ENCODE measurements at regions not wholly inside any gene's neighbourhood (a gene's known extent, or its start where the extent isn't known, plus 50 kb on each side); places are given as distances from the start of the nearest gene placed in this dataset.

- DNase-seq (ENCODE audit: low read depth, low spot score), result no peak
Measured at GRCh38 chrX:134747006-134747405, 50.0 kb downstream of the PABIR2 start.

- DNase-seq (ENCODE audit: low read depth, low spot score), result no peak
Measured at GRCh38 chrX:134746410-134746785, 50.6 kb downstream of the PABIR2 start.

- no peak for DNase-seq (ENCODE audit: low read depth, low spot score)
Measured at GRCh38 chrX:134745636-134746409, 51.2 kb downstream of the PABIR2 start.

- DNase-seq (ENCODE audit: low read depth, low spot score), result no peak
Measured at GRCh38 chrX:134743091-134743490, 53.9 kb downstream of the PABIR2 start.

- DNase-seq (ENCODE audit: low read depth, low spot score), result no peak
Measured at GRCh38 chrX:134742573-134742972, 54.4 kb downstream of the PABIR2 start.

- no peak for DNase-seq (ENCODE audit: low read depth, low spot score)
Measured at GRCh38 chrX:134741746-134742145, 55.3 kb downstream of the PABIR2 start.

- DNase-seq (ENCODE audit: low read depth, low spot score), result no peak
Measured at GRCh38 chrX:134738986-134739740, 57.8 kb downstream of the PABIR2 start.

- DNase-seq (ENCODE audit: low read depth, low spot score), result no peak
Measured at GRCh38 chrX:134738445-134738844, 58.6 kb downstream of the PABIR2 start.

- no peak for DNase-seq (ENCODE audit: low read depth, low spot score)
Measured at GRCh38 chrX:134737721-134738369, 59.2 kb downstream of the PABIR2 start.

- no peak for DNase-seq (ENCODE audit: low read depth, low spot score)
Measured at GRCh38 chrX:134737061-134737460, 59.9 kb downstream of the PABIR2 start.

- no peak for DNase-seq (ENCODE audit: low read depth, low spot score)
Measured at GRCh38 chrX:134736356-134736755, 60.6 kb downstream of the PABIR2 start.

GRCh38 chrX:134735015-134735414 is 62.0 kb downstream of the PABIR2 start:
- no peak for DNase-seq (ENCODE audit: low read depth, low spot score)

GRCh38 chrX:134734466-134734952 is 62.5 kb downstream of the PABIR2 start:
- DNase-seq (ENCODE audit: low read depth, low spot score), result peak; percentile 16

GRCh38 chrX:134733591-134733990 is 63.4 kb downstream of the PABIR2 start:
- DNase-seq (ENCODE audit: low read depth, low spot score), result no peak

- DNase-seq (ENCODE audit: low read depth, low spot score), result peak; percentile 7
Measured at GRCh38 chrX:134732676-134733075, 64.3 kb downstream of the PABIR2 start.

- no peak for DNase-seq (ENCODE audit: low read depth, low spot score)
Measured at GRCh38 chrX:134732152-134732551, 64.9 kb downstream of the PABIR2 start.

- DNase-seq (ENCODE audit: low read depth, low spot score), result no peak
Measured at GRCh38 chrX:134727363-134727762, 69.1 kb upstream of the PLAC1 start.

- DNase-seq (ENCODE audit: low read depth, low spot score), result no peak
Measured at GRCh38 chrX:134725103-134725690, 66.9 kb upstream of the PLAC1 start.

GRCh38 chrX:134721766-134722532 is 63.7 kb upstream of the PLAC1 start:
- no peak for DNase-seq (ENCODE audit: low read depth, low spot score)

GRCh38 chrX:134718966-134719317 is 60.7 kb upstream of the PLAC1 start:
- no peak for DNase-seq (ENCODE audit: low read depth, low spot score)

All from astrocyte of the hippocampus (primary cell).